Endothelial cell (in vitro differentiated cells): ENCODE measurements at regions not wholly inside any gene's neighbourhood (a gene's known extent, or its start where the extent isn't known, plus 50 kb on each side); places are given as distances from the start of the nearest gene placed in this dataset.

Source experiments
- DNase-seq: peaks from one replicate; pipeline ENCODE4 v3.0.0; 2021; ENCODE audit warnings: low spot score
- H3K27ac Mint-ChIP-seq: one replicate; pipeline ENCODE4 v1.8.0; 2021; ENCODE audit warnings: mixed read lengths, inconsistent platforms; ENCODE audit not compliant: unreplicated experiment
- H3K27me3 Mint-ChIP-seq: one replicate; pipeline ENCODE4 v1.8.0; 2021; ENCODE audit warnings: mild to moderate bottlenecking, moderate library complexity, mixed read lengths, inconsistent platforms; ENCODE audit not compliant: unreplicated experiment
- H3K36me3 Mint-ChIP-seq: one replicate; pipeline ENCODE4 v1.8.0; 2021; ENCODE audit warnings: mild to moderate bottlenecking, low read depth, mixed read lengths, inconsistent platforms; ENCODE audit not compliant: unreplicated experiment
- H3K4me1 Mint-ChIP-seq: one replicate; pipeline ENCODE4 v1.8.0; 2021; ENCODE audit warnings: mild to moderate bottlenecking, mixed read lengths, inconsistent platforms; ENCODE audit not compliant: unreplicated experiment
- H3K4me3 Mint-ChIP-seq: one replicate; pipeline ENCODE4 v1.8.0; 2021; ENCODE audit warnings: mild to moderate bottlenecking, mixed read lengths, inconsistent platforms; ENCODE audit not compliant: unreplicated experiment
- H3K9me3 Mint-ChIP-seq: one replicate; pipeline ENCODE4 v1.8.0; 2021; ENCODE audit warnings: mixed read lengths, inconsistent platforms; ENCODE audit not compliant: unreplicated experiment
- TF ChIP-seq, protein P1 (sequence below): fragments of 200-600 bp; sonication (generic); IDR thresholded peaks from one replicate; pipeline ENCODE4 v1.5.0; 2021; ENCODE audit warnings: antibody characterized with exemption; ENCODE audit not compliant: unreplicated experiment

- TF ChIP-seq, protein P1, sequence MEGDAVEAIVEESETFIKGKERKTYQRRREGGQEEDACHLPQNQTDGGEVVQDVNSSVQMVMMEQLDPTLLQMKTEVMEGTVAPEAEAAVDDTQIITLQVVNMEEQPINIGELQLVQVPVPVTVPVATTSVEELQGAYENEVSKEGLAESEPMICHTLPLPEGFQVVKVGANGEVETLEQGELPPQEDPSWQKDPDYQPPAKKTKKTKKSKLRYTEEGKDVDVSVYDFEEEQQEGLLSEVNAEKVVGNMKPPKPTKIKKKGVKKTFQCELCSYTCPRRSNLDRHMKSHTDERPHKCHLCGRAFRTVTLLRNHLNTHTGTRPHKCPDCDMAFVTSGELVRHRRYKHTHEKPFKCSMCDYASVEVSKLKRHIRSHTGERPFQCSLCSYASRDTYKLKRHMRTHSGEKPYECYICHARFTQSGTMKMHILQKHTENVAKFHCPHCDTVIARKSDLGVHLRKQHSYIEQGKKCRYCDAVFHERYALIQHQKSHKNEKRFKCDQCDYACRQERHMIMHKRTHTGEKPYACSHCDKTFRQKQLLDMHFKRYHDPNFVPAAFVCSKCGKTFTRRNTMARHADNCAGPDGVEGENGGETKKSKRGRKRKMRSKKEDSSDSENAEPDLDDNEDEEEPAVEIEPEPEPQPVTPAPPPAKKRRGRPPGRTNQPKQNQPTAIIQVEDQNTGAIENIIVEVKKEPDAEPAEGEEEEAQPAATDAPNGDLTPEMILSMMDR = no peak
- H3K9me3 Mint-ChIP-seq = no peaks in the 10 kb centered on the region
- no peak overlapping the region for H3K27ac Mint-ChIP-seq
- peaks cover 2% of the 10 kb centered on the region for H3K4me1 Mint-ChIP-seq
- DNase-seq = no peak
- H3K36me3 Mint-ChIP-seq = no peaks in the 10 kb centered on the region
- H3K27me3 Mint-ChIP-seq = no peaks in the 10 kb centered on the region
- H3K4me3 Mint-ChIP-seq = no peak overlapping the region
Observed at GRCh38 chr20:40558212-40558611, 130.8 kb downstream of the MAFB start.

DNA sequence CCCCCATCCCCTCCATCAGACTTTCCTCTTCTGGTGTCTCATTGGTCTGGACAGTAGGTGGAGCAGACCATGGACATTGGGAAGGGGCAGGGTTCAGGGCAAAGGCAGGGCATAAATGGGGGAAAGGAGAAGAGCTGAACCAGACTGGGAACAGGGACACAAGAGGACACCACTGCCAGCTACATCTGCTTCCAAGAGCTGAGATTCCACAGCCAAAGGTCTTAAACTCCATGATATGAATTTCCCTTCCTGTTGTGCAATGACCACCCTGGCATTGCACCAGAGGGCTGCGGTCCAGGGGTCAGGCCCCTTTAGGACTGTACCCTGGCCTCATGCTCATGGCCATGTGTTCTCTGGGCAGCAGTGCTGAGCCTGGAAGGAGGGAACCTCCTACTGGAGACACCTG, 137.9 kb downstream of the MAFB start:
- TF ChIP-seq, protein P1 = no peak
- H3K4me3 Mint-ChIP-seq = no peak overlapping the region

GRCh38 chr20:40547483-40548091, 141.4 kb downstream of the MAFB start:
- no peak overlapping the region for H3K4me3 Mint-ChIP-seq
- TF ChIP-seq, protein P1 = no peak
- no peaks in the 10 kb centered on the region for H3K9me3 Mint-ChIP-seq
- H3K36me3 Mint-ChIP-seq = no peaks in the 10 kb centered on the region
- peak overlapping the region; percentile 57 for H3K27ac Mint-ChIP-seq
- no peak for DNase-seq
- H3K27me3 Mint-ChIP-seq = peaks cover 2% of the 10 kb centered on the region
- H3K4me1 Mint-ChIP-seq = peaks cover 9% of the 10 kb centered on the region

More for the DNA sequence above, 137.9 kb downstream of the MAFB start:
- Mint-ChIP-seq H3K27ac (no peak overlapping the region), H3K27me3 (peaks cover 2% of the 10 kb centered on the region), H3K4me1 (peaks cover 9% of the 10 kb centered on the region), H3K36me3 (no peaks in the 10 kb centered on the region), H3K9me3 (no peaks in the 10 kb centered on the region)
- no peak for DNase-seq

GRCh38 chr20:40545478-40545877, 143.6 kb downstream of the MAFB start:
- Mint-ChIP-seq H3K9me3 (no peaks in the 10 kb centered on the region), H3K4me1 (peaks cover 9% of the 10 kb centered on the region), H3K27ac (no peak overlapping the region), H3K27me3 (no peaks in the 10 kb centered on the region), H3K36me3 (no peaks in the 10 kb centered on the region), H3K4me3 (no peak overlapping the region)
- TF ChIP-seq, protein P1 = no peak
- no peak for DNase-seq

DNA sequence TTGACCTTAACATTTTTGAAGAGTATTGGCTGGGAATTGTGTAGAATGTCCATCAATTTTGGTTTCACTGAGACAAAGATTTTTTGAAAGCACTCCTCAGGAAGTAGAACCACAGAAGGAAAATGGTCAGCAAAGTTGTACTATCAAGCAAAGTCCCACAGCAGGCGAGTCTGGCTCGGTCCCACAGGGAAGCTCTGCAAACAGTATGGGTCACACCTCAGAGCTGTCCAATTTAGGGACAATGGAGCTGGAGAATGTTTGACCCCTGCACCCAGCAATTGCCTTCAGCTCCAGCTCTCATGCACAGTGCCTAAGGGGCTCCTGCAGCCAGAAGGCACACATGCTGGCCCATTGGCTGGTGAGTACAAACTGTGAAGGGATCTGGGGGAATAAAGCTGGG, 147.0 kb downstream of the MAFB start:
- Mint-ChIP-seq H3K36me3 (no peaks in the 10 kb centered on the region), H3K4me3 (no peak overlapping the region), H3K27ac (no peak overlapping the region), H3K27me3 (no peaks in the 10 kb centered on the region), H3K4me1 (no peaks in the 10 kb centered on the region), H3K9me3 (no peaks in the 10 kb centered on the region)
- TF ChIP-seq, protein P1 = no peak
- DNase-seq = no peak
